Loucy (cell line): ENCODE measurements at regions not wholly inside any gene's neighbourhood (a gene's known extent, or its start where the extent isn't known, plus 50 kb on each side); places are given as distances from the start of the nearest gene placed in this dataset.

ENCODE experiments used
- H2AFZ ChIP-seq: fragments of 200-600 bp; sonication (generic); 2 replicates; pipeline ENCODE4 v1.6.0; 2016; ENCODE audit warnings: antibody characterized with exemption, mild to moderate bottlenecking, low read length, moderate library complexity
- H3F3A ChIP-seq: fragments of 200-600 bp; 2 replicates; pipeline ENCODE4 v1.6.0; 2016; ENCODE audit warnings: antibody characterized with exemption, low read depth, mild to moderate bottlenecking
- H3K27me3 ChIP-seq: fragments of 200-600 bp; sonication (generic); 2 replicates; pipeline ENCODE4 v1.6.1; 2014; ENCODE audit warnings: low read length, mild to moderate bottlenecking; ENCODE audit not compliant: insufficient read depth, poor library complexity, severe bottlenecking
- H3K36me3 ChIP-seq: fragments of 200-600 bp; sonication (generic); 2 replicates; pipeline ENCODE4 v1.6.1; 2016; ENCODE audit warnings: low read length; ENCODE audit not compliant: insufficient read depth
- H3K4me1 ChIP-seq: fragments of 200-600 bp; sonication (generic); 2 replicates; pipeline ENCODE4 v1.5.1; 2014; ENCODE audit warnings: low read length, mild to moderate bottlenecking; ENCODE audit not compliant: insufficient read depth, poor library complexity, severe bottlenecking
- H3K4me2 ChIP-seq: fragments of 200-600 bp; sonication (generic); 2 replicates; pipeline ENCODE4 v1.6.0; 2014; ENCODE audit warnings: antibody characterized with exemption, low read length, low read depth, mild to moderate bottlenecking; ENCODE audit not compliant: poor library complexity, severe bottlenecking
- H3K4me3 ChIP-seq: fragments of 200-600 bp; sonication (generic); 2 replicates; pipeline ENCODE4 v1.5.1; 2014; ENCODE audit warnings: low read length, mild to moderate bottlenecking, mixed read lengths; ENCODE audit not compliant: poor library complexity, severe bottlenecking
- H3K79me2 ChIP-seq: fragments of 200-600 bp; sonication (generic); 2 replicates; pipeline ENCODE4 v1.6.1; 2014; ENCODE audit warnings: low read length; ENCODE audit not compliant: insufficient read depth
- H3K9ac ChIP-seq: fragments of 200-600 bp; sonication (generic); 2 replicates; pipeline ENCODE4 v1.6.0; 2014; ENCODE audit warnings: mild to moderate bottlenecking, low read depth, low read length, moderate library complexity; ENCODE audit not compliant: poor library complexity, severe bottlenecking
- H3K9me2 ChIP-seq: fragments of 200-600 bp; sonication (generic); replicated peaks from 2 replicates; pipeline ENCODE4 v1.6.1; 2016; ENCODE audit warnings: low read depth, low read length, mixed read lengths
- H3K9me3 ChIP-seq: fragments of 200-600 bp; sonication (generic); 2 replicates; pipeline ENCODE4 v1.6.1; 2014; ENCODE audit warnings: mild to moderate bottlenecking, antibody characterized with exemption, low read length, low read depth; ENCODE audit not compliant: insufficient read depth
- H4K20me1 ChIP-seq: fragments of 200-600 bp; sonication (generic); 2 replicates; pipeline ENCODE4 v1.6.0; 2014; ENCODE audit warnings: antibody characterized with exemption, low read length, mild to moderate bottlenecking; ENCODE audit not compliant: insufficient read depth, poor library complexity, severe bottlenecking
- CTCF ChIP-seq: fragments of 200-600 bp; sonication (generic); conservative IDR thresholded peaks from 2 replicates; pipeline ENCODE4 v1.5.1; 2014; ENCODE audit warnings: mild to moderate bottlenecking, antibody characterized with exemption, low read length
- EZH2phosphoT487 ChIP-seq: fragments of 200-600 bp; IDR thresholded peaks from 2 replicates; pipeline ENCODE4 v1.6.1; 2018; ENCODE audit warnings: antibody characterized with exemption, mild to moderate bottlenecking, moderate library complexity, borderline replicate concordance

- Histone ChIP-seq H4K20me1 (no peaks in the 10 kb centered on the region), H3K36me3 (no peaks in the 10 kb centered on the region), H3K9ac (no peak overlapping the region), H3F3A (no peaks in the 10 kb centered on the region), H3K27me3 (no peaks in the 10 kb centered on the region), H3K4me3 (no peak overlapping the region), H3K4me1 (no peaks in the 10 kb centered on the region), H2AFZ (no peak overlapping the region), H3K9me2 (no peaks in the 10 kb centered on the region), H3K4me2 (no peak overlapping the region), H3K9me3 (no peaks in the 10 kb centered on the region), H3K79me2 (no peaks in the 10 kb centered on the region)
- TF ChIP-seq CTCF = no peak
- no peak for TF ChIP-seq EZH2phosphoT487
Measured at GRCh38 chr6:147752689-147753403, 244.4 kb downstream of the SAMD5 start.

- Histone ChIP-seq H2AFZ (no peak overlapping the region), H3K9me3 (no peaks in the 10 kb centered on the region), H3K9me2 (no peaks in the 10 kb centered on the region), H3K4me1 (no peaks in the 10 kb centered on the region), H3K27me3 (no peaks in the 10 kb centered on the region), H3K4me3 (no peak overlapping the region), H3K4me2 (no peak overlapping the region), H4K20me1 (no peaks in the 10 kb centered on the region), H3K9ac (no peak overlapping the region), H3K36me3 (no peaks in the 10 kb centered on the region), H3F3A (no peaks in the 10 kb centered on the region), H3K79me2 (no peaks in the 10 kb centered on the region)
- TF ChIP-seq CTCF = no peak
- no peak for TF ChIP-seq EZH2phosphoT487
Measured at GRCh38 chr6:147755999-147756398, 247.5 kb downstream of the SAMD5 start.

GRCh38 chr6:147756891-147757290 lies 248.4 kb downstream of the SAMD5 start:
- H3K4me2 ChIP-seq = no peak overlapping the region
- H3K79me2 ChIP-seq = no peaks in the 10 kb centered on the region
- no peaks in the 10 kb centered on the region for H3K4me1 ChIP-seq
- H3F3A ChIP-seq = no peaks in the 10 kb centered on the region
- no peak overlapping the region for H3K4me3 ChIP-seq
- no peak overlapping the region for H3K9ac ChIP-seq
- H3K9me3 ChIP-seq = no peaks in the 10 kb centered on the region
- H3K9me2 ChIP-seq = no peaks in the 10 kb centered on the region
- no peaks in the 10 kb centered on the region for H4K20me1 ChIP-seq
- no peak overlapping the region for H2AFZ ChIP-seq
- no peaks in the 10 kb centered on the region for H3K27me3 ChIP-seq
- TF ChIP-seq CTCF (no peak), EZH2phosphoT487 (no peak)
- H3K36me3 ChIP-seq = no peaks in the 10 kb centered on the region
